ENCODE measurements at regions not wholly inside any gene's neighbourhood (a gene's known extent, or its start where the extent isn't known, plus 50 kb on each side); places are given as distances from the start of the nearest gene placed in this dataset.
A peak's percentile ranks its signal among the peaks of the same experiment; 100 is the strongest.
"Not testable (repeated sequence)": the region's sequence is repeated elsewhere in the genome, so short reads cannot be mapped to it uniquely, and the experiment has no call there.

DNA sequence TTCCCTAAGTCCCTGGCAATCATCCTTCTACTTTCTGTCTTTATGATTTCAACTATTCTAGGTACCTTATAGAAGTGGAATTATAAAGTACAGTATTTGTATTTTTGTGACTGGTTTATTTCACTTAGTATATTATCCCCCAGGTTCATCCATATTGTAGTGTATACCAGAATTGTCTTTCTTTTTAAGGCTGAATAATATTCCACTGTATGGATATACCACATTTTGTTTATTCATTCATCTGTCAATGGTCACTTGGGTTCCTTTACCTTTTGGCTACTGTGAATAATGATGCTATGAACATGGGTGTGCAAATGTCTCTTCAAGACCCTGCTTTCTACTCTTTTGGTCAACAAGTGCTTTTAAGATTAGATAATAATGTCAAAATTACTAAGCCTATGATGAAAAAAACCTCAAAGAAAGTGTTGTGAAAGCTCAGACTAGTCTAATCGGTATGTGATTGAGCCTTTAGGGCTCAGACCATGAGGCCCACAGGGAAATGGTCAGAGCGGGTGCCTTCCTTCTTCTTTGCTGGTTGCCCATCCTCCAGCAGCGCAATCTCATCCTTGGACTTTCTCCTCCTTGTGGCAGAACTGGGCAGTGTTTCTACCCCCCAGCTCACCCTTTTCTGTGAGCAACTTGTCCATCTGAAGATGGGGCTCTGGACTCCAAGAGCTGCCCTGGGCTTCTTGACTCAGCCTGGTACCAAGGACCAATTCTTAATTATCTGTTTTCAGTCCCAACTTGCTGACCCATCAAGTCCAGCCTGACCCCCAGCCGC is 105.4 kb downstream of the TTC8 start:
- no peak for DNase-seq

DNA sequence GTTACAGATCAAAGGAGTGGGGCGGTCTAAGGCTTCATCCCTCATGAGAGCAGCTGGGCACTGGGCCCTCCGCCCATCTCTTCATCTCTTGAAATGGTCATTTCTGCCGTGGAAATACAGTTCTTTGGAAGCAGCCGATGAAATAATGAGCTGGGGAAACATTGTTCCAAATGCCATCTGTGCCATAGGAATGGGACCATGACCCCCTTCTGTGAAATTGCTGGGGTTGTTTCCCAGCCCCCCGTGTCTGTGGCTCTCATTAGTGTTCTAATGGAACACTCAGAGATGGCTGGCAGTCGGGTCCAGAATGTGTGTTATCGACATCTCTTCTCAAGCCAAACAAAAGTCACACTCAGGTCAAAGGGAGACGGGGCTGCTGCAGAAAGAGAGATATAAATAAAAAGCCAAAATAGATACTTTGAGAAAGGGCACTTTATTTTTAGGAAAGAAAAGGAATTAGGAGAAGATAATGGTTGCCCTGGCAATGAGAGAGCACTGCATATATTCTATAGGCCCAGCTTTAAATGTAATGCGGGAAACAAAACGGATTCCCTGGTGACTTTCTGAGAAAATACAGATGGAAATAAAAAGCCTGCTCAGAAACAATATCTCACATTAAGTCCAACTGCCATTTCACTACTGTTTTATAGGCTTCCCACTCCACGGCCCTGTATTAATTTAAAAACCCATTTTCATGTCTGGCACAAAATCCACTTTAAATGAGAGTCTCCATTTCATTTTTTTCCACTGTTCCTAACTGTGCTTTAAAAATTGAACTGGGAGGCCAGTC is 107.1 kb downstream of the TTC8 start:
- no peak for DNase-seq

DNA sequence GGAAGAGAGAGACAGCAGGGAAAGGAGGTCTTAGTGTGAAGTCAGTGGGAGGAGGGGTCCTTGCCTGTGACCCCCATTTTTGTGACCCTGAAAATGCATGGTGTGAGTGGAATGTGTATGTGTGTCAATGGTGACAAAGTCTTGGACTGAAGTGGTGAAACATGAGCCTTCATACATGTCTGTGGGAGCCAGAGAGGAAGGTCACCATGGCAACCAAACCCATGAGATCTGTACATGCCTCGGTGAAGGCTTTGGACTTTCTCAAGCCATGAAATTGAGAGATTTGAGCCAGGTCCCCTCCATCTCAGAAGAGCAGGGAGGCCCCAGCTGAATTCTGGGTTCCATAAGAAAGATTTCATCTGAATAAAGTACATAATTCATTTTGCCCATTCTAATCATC is 108.7 kb downstream of the TTC8 start:
- no peak for DNase-seq

DNA sequence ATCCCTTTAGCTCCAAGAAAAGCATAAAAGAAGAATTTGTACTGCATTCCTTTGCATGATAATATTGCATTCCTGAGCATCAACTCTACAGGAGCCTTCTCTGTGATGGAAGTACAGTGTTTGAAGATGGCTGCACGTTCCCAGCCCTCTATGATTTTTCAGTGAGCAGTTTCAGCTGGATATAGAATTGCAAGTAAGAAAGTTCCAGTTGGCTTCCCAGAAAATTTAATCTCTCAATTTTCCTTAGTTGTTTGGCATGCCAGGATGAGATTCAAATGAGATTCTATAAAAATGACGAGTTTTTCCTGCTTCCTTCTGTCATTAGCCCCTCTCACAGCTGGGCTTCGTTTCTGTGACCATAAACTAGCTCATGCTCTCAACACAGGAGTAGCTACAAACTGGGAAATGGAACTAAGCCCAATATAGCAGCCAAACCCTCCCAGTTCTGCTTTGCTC is 109.9 kb downstream of the TTC8 start:
- DNase-seq: no peak

DNA sequence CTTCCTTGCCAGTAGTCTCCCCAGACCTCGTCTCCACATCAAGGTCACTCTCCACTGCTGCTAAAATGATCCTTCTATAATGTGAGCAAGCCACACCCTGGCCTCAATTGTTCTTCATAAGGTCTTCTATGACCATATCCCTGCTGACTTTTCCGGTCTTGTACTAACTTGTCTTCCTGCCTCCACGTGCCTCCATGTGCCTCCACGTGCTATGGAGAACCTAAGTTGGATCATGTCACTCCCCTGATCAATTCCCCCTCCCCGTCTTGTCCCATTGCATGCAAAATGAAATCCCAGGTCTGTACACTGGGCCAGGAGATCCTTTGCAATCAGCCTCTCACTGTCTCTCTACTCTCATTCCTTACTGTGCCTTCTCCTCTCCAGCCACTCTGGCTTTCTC is 110.6 kb downstream of the TTC8 start:
- DNase-seq: no peak

DNA sequence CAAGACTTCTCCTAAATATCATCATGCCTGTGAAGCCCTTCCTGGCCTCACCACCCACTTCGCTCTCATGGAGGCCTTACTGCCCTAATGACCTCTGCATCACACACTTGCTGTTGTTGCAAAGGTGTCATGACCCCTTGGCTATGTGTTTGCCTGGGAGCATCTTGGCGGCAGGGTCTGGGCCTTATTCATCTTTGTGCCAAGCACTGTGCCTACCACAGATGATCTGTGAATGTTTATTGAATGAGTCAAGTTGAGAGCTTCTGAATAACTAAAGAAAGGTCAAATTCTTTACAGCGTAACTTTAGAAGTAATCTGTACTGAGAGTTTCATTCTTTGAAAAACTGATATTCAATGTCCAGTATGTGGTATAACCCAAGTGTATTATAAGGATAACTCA is 113.3 kb downstream of the TTC8 start:
- no peak for DNase-seq

DNA sequence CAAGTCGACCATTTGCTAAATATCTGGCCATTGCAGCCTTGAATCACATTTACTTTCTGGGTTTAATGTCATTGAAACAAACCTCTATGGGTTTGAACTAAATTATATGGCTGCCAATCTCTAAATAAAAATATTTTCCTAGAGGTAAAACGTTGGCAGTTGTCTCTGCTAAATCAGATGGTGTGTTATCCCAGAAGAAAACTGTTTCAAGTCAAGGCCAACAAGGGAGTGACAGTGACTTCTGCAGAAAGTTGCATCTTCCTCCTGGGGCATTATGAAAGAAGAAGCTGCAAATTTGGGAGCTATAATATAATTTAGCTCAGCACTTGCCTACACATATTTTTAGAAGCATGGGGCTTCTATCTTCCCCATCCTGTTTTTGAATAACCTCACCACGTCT is 116.2 kb downstream of the TTC8 start:
- no peak for DNase-seq

DNA sequence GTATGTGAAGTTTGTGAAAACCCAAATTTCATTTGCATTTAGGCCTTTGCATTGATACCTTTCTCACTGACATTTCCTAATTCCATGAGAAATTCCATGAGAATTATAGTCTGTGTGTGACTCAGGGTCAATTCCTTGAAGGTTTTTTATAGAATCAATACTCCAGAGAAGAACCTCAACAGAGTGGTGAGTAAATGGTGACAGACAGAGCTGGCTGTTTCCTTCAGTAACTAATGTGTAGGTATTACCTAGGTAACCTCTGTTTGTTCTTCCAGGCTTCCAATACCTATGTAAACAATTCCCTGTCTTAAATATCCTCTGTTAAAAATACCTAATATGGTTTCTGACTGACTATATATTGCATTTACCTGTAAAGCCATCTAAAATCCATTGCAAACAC is 117.0 kb downstream of the TTC8 start:
- no peak for DNase-seq

DNA sequence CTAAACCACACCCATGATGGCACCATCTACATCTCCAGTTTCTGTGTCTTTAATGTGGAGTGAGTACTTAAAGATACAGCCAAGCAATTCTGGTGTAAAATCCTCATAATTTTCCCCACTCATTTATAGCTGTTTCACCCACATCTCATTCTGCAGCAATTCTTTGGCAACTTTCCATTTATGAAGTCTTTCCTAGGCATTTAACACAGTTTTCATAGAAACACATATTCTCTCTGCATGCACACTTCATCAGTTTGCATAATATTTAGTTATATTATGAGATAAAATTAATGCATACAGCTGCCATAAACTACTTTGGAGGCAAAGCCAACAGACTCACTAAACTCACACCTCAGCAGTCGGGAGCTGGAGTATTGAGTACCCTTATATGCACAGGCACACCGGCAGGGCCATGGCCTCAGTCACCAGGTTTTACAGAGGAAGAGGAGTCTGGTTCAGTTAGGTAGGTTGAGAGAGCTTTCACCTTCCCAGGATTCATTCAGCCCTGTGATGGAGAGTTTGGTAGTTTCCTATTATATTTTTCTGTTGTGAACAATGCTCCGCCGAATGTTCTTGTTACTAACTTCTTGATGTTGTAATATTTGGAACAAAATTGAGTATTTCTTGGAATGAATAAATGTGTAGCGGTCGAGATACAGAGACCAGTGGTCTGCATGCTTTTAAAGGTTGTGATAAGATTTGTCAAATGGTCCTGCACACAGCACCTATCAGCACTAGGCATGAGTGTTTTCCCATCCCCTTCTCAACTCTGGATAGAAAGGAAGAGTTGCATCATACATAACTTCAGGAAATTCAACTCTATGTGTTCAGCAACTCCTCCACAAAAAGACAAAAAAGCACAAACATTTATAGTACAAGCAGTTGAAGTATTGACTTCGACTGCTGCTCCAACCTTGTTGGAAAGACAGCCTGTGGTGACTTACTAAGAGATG is 123.5 kb downstream of the TTC8 start:
- DNase-seq: peak; percentile 1

DNA sequence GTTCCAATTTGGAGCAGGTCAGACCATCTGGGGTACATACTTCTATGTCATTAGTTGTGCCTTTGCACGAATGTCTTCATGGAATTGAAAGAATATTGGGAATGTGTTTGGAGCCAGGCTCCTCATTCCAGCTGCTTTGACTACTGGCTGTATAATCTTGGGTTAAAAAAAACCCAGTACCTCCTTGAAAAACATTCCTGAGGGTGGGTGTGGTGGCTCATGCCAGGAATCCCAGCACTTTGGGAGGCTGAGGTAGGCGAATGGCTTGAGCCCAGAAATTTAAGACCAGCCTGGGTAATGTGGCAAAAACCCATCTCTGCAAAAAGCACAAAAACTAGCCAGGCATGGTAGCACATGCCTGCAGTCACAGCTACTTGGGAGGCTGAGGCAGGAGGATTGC is 125.6 kb downstream of the TTC8 start:
- DNase-seq: no peak

DNA sequence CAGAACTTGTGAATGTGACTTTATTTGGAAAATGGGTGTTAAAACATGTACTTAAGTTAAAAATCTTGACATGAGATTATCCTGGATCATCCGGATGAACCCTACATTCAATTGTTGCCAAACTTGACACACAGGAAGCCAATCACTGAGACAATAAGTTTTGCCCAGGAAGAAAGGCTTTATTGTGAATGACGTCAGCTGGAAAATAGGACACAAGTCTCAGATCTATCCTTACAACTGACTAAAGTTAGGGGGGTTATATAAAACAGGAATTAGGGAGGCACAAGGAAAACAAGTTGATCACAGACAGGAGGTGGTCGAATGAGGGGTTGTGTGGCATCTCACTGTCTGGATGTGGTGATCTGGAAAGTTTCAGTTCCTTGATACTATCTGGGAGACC is 126.9 kb downstream of the TTC8 start:
- no peak for DNase-seq

DNA sequence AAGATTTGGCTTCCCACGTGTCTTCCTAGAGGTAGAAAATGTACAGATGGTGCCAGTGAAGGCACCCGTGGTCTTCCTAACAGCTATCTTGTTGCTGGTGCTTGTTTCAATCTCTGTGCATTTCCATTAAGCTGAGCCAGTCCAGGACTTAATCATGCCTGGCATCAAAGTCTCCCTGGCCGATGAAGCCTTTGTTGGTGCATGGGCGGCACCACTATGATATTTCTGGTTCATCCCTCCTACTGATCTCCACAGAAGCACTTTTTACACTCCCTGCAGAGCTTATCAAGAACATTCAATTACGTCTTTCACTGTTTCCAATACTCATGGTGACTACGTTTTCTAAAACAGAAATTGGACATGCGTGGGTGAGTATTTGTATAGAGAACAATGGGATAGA is 128.4 kb downstream of the TTC8 start:
- DNase-seq: no peak

DNA sequence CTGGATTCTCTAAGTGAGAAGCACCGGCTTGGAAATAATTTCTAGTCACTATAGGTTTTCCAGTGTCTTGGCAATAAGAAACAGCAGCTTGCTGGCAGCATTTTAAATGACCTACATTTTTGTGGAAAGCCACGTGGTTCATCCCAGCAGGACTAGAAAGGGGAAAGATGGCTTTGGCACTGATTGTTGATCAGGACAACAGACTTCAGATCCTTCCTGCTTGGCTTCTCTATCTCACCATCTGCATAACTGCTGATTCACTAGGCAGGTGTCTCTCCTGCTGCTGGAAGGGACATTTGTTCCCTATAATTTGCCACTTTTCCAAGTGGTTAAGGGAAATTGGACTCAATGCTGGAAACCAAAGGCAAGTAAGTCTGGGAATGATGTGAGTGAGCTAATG is 131.0 kb downstream of the TTC8 start:
- no peak for DNase-seq

DNA sequence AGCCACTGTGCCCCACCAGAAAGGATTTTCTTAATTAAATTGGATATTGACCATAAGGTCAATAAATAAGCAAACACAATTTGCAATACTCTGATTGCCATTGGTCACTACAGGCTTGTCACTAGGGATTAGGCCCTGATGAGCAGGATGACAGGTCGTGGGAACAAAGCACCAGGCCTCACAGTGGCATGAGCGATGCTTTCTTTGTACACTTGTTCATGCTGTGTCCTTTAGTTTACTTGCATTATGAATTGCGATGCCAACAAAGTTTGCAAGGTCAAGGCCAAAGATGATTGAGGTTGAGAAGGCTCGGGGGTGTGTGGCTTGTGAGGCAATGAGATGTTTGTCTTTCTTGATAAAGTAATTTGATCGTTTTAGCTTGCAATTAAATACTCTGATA is 136.0 kb downstream of the TTC8 start:
- DNase-seq: no peak

DNA sequence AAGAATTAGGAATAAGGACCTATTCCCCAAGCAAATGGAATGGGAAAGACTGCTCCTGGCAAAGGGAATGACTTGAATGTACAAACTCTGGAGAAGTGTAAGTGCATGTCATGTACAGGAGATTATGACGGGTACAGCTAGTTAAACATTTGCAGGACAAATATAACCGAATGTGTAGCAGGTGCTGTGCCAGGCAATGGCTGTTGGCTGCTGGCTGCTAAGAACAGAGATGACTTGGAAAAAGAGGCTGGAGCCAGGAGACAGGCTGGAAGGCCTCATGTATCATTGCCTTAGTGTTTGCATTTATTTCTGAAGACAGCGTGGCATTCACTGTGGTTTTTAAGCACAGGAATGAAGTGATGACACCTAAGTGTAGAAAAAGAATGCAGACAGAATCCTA is 136.8 kb downstream of the TTC8 start:
- no peak for DNase-seq

DNA sequence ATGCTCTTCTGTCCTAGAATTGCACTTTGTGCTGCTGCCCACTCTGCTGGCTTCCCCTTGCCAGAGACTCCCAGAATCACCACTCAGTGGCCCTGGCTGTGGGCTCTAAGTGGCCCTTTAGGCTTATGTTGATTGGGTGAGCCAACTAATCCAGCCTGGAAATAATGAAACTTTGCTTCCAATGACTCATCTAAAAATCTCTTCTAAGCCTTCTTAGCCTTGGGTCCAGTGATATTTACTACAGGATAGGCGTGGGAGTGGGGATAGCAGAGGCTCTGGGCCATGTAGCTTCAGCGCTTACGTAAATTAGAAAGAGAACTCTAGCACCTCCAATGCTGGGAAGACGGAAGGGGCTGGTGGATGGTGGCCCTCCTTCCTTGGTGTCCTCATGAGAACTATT is 137.9 kb downstream of the TTC8 start:
- DNase-seq: no peak

DNA sequence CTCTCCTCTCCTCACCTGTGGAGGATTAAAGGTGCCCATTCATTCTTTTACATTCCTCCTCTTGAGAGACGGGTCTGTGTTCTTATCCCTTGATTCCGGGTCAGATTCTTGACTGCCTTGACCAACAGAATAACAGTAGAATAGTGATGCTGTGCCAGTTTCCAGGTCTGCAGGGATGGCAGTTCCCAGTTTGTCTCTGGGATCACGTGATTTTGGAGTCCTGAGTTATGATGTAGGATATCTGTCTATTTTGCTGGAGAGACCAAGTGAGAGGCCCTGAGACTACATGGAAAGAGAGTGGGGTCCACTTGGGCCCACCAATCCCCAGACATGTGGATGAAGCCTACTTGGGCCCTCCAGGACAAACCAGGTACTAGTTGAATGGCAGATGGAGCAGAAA is 142.8 kb downstream of the TTC8 start:
- no peak for DNase-seq

DNA sequence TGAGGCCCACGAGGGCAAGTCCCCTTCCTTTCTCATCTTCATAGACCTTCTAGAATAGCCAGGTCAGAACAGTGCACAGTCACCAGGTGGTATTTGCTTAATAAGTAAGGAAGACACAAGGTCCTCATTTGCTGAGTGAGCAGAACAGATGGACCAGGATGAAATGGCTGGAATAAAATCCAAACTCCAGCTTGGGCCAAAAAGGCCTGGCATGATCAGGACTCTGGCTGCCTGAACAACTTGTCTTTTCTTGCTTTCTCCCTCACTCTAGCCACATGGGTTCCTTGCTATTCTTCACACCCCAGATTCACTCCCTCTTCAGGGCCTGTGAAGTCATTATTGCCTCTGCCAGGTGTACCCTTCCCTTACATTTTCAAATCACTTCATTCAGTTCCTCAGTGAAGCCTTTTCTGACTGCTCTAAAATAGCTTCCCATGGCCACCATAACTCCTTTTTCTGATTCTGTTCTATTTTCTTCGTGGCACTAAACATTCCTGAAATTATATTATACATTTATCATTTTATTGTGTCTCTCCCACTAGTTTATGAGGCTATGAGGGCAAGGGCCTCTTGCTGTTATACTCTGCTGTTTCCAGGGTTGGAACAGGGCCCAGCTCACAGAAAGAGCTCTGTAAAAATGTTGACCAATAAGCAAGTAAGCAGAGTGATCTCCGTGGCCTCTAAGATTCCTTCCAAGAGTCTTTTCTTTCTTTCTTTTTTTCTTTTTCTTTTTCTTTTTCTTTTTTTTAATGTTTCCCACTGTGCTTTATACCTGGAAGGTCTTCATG is 150.8 kb downstream of the TTC8 start:
- DNase-seq: no peak

DNA sequence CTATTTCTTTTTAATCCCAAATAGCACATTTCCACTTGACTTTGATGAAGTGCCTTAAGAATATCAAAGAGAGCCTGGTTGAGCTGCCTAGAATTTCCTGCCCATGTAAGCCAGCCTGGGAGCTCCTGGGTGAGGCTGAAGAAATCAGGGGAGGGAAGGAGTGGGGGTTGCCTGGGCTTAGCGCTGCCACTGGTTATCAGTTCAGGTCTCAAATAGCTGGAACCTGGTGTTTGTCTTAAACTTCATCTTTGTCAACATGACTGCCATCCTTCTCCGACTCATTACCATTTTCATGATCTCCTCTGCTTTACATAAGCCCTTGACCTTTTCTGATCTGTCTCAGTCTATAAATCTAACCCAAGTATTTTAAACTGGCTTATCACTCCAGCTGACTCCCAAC is 151.5 kb downstream of the TTC8 start:
- DNase-seq: no peak

DNA sequence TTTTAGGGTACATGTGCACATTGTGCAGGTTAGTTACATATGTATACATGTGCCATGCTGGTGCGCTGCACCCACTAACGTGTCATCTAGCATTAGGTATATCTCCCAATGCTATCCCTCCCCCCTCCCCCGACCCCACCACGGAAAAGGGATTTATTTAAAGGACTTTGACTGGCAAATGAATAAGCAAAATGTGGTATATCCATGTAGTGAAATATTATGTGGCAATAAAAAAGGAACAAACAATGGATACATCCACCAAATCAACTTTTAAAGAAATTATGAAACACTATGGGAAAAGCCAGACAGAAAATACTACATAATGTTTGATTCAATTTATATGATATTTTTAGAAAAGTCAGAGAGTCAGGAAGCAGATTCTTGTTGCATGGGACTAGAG is 156.5 kb downstream of the TTC8 start:
- not testable (repeated sequence) for DNase-seq

DNA sequence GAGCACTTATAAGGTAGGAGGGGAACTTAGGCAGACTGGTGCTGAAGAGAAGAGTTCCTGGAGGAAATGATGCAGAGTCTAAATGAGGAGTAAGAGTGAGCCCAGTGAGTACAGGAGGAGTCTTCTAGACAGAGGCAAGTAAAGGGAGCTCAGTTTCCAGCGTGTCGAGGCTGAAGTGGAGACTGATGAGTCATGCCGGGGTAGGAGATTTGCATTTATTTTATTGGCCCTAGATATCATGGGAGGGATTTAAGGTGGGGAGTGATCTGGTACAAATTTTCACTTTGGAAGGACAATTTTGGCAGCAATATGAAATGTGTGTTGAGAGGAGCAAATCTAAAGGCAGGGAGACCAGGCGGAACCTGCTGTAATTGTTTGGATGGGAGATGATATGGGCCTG is 157.5 kb downstream of the TTC8 start:
- DNase-seq: no peak

DNA sequence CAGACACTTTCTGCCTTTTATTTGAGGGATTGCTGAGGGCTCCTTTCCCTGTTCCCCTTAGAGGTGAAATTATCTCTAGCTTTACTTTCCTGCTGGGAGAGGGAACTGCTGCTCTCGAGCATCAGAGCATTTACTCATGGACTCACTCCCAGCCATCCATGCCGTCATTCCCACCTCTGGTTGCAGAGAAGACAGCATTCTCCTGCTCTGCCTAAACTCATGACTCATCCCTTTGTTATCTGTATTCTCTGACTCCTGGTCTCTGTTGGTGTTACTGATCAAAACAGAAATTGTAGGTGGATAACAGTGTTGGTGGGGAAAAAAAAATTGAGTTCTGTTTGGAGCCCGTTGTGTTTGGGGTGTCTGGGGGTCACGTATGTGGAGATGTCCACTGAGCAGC is 159.3 kb downstream of the TTC8 start:
- DNase-seq: no peak

DNA sequence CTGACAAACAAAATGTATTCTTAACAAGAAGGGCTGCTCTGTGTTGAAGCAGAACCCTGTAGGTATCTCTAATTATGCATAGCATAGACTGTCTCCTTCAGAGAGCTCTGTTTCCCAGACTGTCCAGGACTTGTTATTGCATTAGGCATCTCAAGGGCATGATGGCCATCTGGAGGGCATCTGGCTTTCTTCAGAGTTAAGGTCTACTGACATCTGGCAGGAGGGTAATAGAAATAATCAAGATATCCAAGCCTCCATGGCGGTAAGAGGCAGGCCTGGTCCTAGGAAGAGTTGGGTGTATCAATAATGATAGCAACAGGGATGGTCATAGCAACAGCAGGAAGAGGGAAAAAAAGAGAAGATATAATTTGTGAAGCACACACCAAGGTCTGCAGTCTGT is 161.2 kb downstream of the TTC8 start:
- no peak for DNase-seq
